HEK293 (cell line): ENCODE measurements at regions not wholly inside any gene's neighbourhood (a gene's known extent, or its start where the extent isn't known, plus 50 kb on each side); places are given as distances from the start of the nearest gene placed in this dataset.

Experiments
- TF ChIP-seq, protein P1 (sequence below): fragments of 450-650 bp; IDR thresholded peaks from 2 replicates; pipeline ENCODE4 v1.5.1; 2018; ENCODE audit warnings: missing biosample characterization, mild to moderate bottlenecking, missing genetic modification characterization
- TF ChIP-seq, protein P2 (sequence below): fragments of 450-650 bp; formaldehyde crosslinking; IDR thresholded peaks from 2 replicates; pipeline ENCODE4 v1.5.1; 2016; ENCODE audit warnings: missing biosample characterization, missing genetic modification characterization

DNA sequence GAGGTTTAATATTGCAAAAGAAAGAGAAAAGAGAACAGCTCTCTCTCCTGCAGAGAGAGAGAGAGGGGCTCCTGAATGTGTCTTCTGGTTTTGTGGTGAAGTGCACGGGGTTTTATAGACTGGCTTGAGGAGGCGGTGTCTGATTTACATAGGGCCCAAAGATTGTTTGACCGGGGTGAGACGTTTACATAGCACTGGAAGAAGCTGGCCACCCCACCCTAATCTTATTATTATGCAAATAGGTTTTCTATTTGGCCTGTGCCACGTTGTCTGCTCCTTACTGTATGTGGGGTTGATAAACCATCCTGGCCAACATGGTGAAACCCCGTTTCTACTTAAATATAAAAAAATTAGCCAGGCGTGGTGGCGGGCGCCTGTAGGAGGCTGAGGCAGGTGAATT lies 268.6 kb downstream of the SV2B start:
- TF ChIP-seq, protein P1, sequence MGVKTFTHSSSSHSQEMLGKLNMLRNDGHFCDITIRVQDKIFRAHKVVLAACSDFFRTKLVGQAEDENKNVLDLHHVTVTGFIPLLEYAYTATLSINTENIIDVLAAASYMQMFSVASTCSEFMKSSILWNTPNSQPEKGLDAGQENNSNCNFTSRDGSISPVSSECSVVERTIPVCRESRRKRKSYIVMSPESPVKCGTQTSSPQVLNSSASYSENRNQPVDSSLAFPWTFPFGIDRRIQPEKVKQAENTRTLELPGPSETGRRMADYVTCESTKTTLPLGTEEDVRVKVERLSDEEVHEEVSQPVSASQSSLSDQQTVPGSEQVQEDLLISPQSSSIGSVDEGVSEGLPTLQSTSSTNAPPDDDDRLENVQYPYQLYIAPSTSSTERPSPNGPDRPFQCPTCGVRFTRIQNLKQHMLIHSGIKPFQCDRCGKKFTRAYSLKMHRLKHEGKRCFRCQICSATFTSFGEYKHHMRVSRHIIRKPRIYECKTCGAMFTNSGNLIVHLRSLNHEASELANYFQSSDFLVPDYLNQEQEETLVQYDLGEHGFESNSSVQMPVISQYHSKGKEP (tag by site-specific recombination) = no peak
- TF ChIP-seq, protein P2, sequence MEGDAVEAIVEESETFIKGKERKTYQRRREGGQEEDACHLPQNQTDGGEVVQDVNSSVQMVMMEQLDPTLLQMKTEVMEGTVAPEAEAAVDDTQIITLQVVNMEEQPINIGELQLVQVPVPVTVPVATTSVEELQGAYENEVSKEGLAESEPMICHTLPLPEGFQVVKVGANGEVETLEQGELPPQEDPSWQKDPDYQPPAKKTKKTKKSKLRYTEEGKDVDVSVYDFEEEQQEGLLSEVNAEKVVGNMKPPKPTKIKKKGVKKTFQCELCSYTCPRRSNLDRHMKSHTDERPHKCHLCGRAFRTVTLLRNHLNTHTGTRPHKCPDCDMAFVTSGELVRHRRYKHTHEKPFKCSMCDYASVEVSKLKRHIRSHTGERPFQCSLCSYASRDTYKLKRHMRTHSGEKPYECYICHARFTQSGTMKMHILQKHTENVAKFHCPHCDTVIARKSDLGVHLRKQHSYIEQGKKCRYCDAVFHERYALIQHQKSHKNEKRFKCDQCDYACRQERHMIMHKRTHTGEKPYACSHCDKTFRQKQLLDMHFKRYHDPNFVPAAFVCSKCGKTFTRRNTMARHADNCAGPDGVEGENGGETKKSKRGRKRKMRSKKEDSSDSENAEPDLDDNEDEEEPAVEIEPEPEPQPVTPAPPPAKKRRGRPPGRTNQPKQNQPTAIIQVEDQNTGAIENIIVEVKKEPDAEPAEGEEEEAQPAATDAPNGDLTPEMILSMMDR (tag by site-specific recombination) = no peak
